Kidney (tissue), 13 donors: ENCODE measurements at regions not wholly inside any gene's neighbourhood (a gene's known extent, or its start where the extent isn't known, plus 50 kb on each side); places are given as distances from the start of the nearest gene placed in this dataset.

Experiments used
- DNase-seq, 5 donors: peaks; one replicate each; pipeline ENCODE4 v3.0.0-alpha.2; 2013 to 2020
- FAIRE-seq: peaks from 2 replicates; lab custom pipeline; 2012; peaks lifted over from hg19 to GRCh38; lab: Jason Lieb, UNC
- H3K27ac ChIP-seq, 2 donors: one replicate each; pipeline ENCODE4 v1.7.0; 2013; ENCODE audit warnings: low read depth in 2 of 2, low read length in 2 of 2, inconsistent platforms in 1 of 2
- H3K27me3 ChIP-seq: one replicate; pipeline ENCODE4 v1.7.1; 2013; ENCODE audit warnings: low read length, inconsistent platforms; ENCODE audit not compliant: control insufficient read depth, insufficient read depth
- H3K36me3 ChIP-seq, 3 donors: one replicate each; pipeline versions ENCODE4 v1.7.0 to v1.7.1; 2013; ENCODE audit warnings: low read length in 3 of 3, control low read depth in 1 of 3, inconsistent platforms in 1 of 3; ENCODE audit not compliant: insufficient read depth in 3 of 3, control insufficient read depth in 2 of 3
- H3K4me1 ChIP-seq, 3 donors: one replicate each; pipeline versions ENCODE4 v1.7.0 to v1.7.1; 2013; ENCODE audit warnings: low read length in 3 of 3, inconsistent platforms in 1 of 3, low read depth in 1 of 3; ENCODE audit not compliant: control insufficient read depth in 2 of 3, insufficient read depth in 2 of 3
- H3K4me3 ChIP-seq, 3 donors: one replicate each; pipeline versions ENCODE4 v1.7.0 to v1.8.1; 2013; ENCODE audit warnings: low read length in 3 of 3, control low read depth in 1 of 3, inconsistent platforms in 1 of 3
- H3K9ac ChIP-seq, 3 donors: one replicate each; pipeline versions ENCODE4 v1.7.0 to v1.7.1; 2013; ENCODE audit warnings: low read length in 3 of 3, control low read depth in 1 of 3, inconsistent platforms in 1 of 3
- H3K9me3 ChIP-seq, 3 donors: one replicate each; pipeline versions ENCODE4 v1.7.0 to v1.7.1; 2013; ENCODE audit warnings: low read length in 3 of 3, control low read depth in 1 of 3, inconsistent platforms in 1 of 3; ENCODE audit not compliant: control insufficient read depth in 2 of 3, insufficient read depth in 1 of 3
- intact Hi-C: fragments of 100-400 bp; cut with DNase I; formaldehyde crosslinking; loops from one replicate; pipeline ENCODE4 v1.11.1; 2022
- TF ChIP-seq, protein P1 (sequence below): IDR thresholded peaks from 3 replicates; pipeline ENCODE4 v1.5.1; 2012; ENCODE audit warnings: mild to moderate bottlenecking, moderate library complexity, borderline replicate concordance; ENCODE audit not compliant: insufficient read depth; ENCODE audit errors: extremely low read depth
- donor health status: control.
- donor health status: control.
- donor health status: control.
- donor health status: control.
- donor health status: control.
- donor health status: DM: yes; HTN: yes; CAD: no.
- donor health status: Normal renal cell carcinoma (clear cell type).

DNA sequence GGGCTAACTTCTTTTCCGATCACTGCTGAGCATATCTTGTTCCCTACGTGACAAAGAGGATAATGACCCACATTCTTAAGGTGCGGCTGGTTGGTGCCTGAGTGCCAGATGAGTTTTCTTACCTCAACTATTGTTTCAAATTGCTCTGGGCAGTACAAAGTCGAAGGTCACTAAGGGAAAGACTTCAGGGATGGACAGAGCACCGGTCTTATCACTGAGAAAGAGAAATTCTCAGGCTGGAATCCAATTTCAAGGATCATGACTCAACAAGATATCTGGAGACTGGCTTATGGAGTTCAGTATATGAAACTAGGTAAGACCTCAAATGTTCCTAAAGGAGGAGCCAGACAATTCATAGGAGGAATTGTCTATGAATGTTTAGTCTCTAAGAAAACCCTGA, 780.3 kb downstream of the SUGCT start:
- no peak overlapping the region for H3K27ac ChIP-seq
- H3K4me3 ChIP-seq: no peak overlapping the region
- DNase-seq (no peak), FAIRE-seq (no peak)
- H3K9ac ChIP-seq: no peak overlapping the region
- H3K36me3 ChIP-seq: no peaks in the 10 kb centered on the region
- peaks cover 0 to under 1% (median 0%) of the 10 kb centered on the region in 3 donors for H3K9me3 ChIP-seq
- peaks cover 0 to 2% (median 0%) of the 10 kb centered on the region in 3 donors for H3K4me1 ChIP-seq
- no peaks in the 10 kb centered on the region for H3K27me3 ChIP-seq
- TF ChIP-seq, protein P1, sequence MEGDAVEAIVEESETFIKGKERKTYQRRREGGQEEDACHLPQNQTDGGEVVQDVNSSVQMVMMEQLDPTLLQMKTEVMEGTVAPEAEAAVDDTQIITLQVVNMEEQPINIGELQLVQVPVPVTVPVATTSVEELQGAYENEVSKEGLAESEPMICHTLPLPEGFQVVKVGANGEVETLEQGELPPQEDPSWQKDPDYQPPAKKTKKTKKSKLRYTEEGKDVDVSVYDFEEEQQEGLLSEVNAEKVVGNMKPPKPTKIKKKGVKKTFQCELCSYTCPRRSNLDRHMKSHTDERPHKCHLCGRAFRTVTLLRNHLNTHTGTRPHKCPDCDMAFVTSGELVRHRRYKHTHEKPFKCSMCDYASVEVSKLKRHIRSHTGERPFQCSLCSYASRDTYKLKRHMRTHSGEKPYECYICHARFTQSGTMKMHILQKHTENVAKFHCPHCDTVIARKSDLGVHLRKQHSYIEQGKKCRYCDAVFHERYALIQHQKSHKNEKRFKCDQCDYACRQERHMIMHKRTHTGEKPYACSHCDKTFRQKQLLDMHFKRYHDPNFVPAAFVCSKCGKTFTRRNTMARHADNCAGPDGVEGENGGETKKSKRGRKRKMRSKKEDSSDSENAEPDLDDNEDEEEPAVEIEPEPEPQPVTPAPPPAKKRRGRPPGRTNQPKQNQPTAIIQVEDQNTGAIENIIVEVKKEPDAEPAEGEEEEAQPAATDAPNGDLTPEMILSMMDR: no peak
- intact Hi-C loops: no loop called here
